ENCODE measurements at regions not wholly inside any gene's neighbourhood (a gene's known extent, or its start where the extent isn't known, plus 50 kb on each side); places are given as distances from the start of the nearest gene placed in this dataset.

GRCh38 chr4:75251547-75251946 is 262.7 kb downstream of the RCHY1 start:
- Histone ChIP-seq H3K27ac (no peak overlapping the region), H3K4me3 (no peak overlapping the region), H3F3A (ENCODE audit: low read depth) (no peaks in the 10 kb centered on the region), H3K27me3 (no peaks in the 10 kb centered on the region), H3K4me2 (no peak overlapping the region), H3K9me3 (ENCODE audit: low read depth) (no peaks in the 10 kb centered on the region), H2AFZ (replicated peaks) (no peak overlapping the region), H3K4me1 (no peaks in the 10 kb centered on the region), H3K36me3 (no peaks in the 10 kb centered on the region), H3K79me2 (ENCODE audit: low read depth) (no peaks in the 10 kb centered on the region), H4K20me1 (ENCODE audit: low read depth) (no peaks in the 10 kb centered on the region), H3K9ac (no peak overlapping the region)
- TF ChIP-seq EZH2 (IDR thresholded peaks at IDR 0.05) = no peak
- TF ChIP-seq, protein P1, sequence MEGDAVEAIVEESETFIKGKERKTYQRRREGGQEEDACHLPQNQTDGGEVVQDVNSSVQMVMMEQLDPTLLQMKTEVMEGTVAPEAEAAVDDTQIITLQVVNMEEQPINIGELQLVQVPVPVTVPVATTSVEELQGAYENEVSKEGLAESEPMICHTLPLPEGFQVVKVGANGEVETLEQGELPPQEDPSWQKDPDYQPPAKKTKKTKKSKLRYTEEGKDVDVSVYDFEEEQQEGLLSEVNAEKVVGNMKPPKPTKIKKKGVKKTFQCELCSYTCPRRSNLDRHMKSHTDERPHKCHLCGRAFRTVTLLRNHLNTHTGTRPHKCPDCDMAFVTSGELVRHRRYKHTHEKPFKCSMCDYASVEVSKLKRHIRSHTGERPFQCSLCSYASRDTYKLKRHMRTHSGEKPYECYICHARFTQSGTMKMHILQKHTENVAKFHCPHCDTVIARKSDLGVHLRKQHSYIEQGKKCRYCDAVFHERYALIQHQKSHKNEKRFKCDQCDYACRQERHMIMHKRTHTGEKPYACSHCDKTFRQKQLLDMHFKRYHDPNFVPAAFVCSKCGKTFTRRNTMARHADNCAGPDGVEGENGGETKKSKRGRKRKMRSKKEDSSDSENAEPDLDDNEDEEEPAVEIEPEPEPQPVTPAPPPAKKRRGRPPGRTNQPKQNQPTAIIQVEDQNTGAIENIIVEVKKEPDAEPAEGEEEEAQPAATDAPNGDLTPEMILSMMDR (IDR thresholded peaks at IDR 0.05) = no peak
- TF ChIP-seq EZH2phosphoT487 (IDR thresholded peaks at IDR 0.05) = no peak
- Mint-ChIP-seq H3K9me3 (peaks cover 6% of the 10 kb centered on the region), H3K27me3 (ENCODE audit: insufficient read depth, low read depth) (peaks cover 10% of the 10 kb centered on the region), H3K4me3 (no peak overlapping the region), H3K36me3 (no peaks in the 10 kb centered on the region), H3K4me1 (peaks cover 58% of the 10 kb centered on the region), H3K27ac (no peak overlapping the region)
- no peak for DNase-seq (ENCODE audit: low spot score)

DNA sequence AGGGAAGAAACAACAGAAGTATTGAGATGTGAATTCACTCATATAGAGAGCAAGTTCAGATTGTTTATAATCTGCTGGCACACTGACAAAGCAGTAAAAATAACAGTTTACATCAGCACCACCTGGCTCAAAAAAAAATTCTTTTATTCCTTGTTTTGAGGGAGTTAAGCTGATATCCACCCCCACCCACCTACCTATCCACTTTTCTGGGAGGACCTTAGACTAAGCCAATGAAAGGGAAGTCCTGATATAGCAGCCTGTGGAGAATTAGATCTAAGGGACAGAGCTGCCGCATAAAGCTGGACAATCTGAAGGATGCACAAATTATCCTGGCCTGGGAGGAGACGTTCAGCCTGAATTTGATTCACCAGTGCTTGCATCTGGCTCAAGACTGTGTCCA is 264.5 kb downstream of the RCHY1 start:
- H3K36me3 ChIP-seq = no peaks in the 10 kb centered on the region
- peaks cover 10% of the 10 kb centered on the region for H3K9me3 Mint-ChIP-seq
- no peak overlapping the region for H3K4me3 ChIP-seq
- H3K4me1 ChIP-seq = no peaks in the 10 kb centered on the region
- no peaks in the 10 kb centered on the region for H3K27me3 ChIP-seq
- no peaks in the 10 kb centered on the region for H4K20me1 ChIP-seq (ENCODE audit: low read depth)
- no peak for DNase-seq (ENCODE audit: low spot score)
- no peaks in the 10 kb centered on the region for H3K9me3 ChIP-seq (ENCODE audit: low read depth)
- H3K27ac Mint-ChIP-seq = no peak overlapping the region
- TF ChIP-seq, protein P1 (IDR thresholded peaks at IDR 0.05) = no peak
- H2AFZ ChIP-seq (replicated peaks) = no peak overlapping the region
- H3K4me3 Mint-ChIP-seq = no peak overlapping the region
- no peaks in the 10 kb centered on the region for H3F3A ChIP-seq (ENCODE audit: low read depth)
- peaks cover 10% of the 10 kb centered on the region for H3K27me3 Mint-ChIP-seq (ENCODE audit: insufficient read depth, low read depth)
- peaks cover 43% of the 10 kb centered on the region for H3K4me1 Mint-ChIP-seq
- H3K4me2 ChIP-seq = no peak overlapping the region
- no peak overlapping the region for H3K27ac ChIP-seq
- H3K9ac ChIP-seq = no peak overlapping the region
- no peaks in the 10 kb centered on the region for H3K36me3 Mint-ChIP-seq
- H3K79me2 ChIP-seq (ENCODE audit: low read depth) = no peaks in the 10 kb centered on the region

DNA sequence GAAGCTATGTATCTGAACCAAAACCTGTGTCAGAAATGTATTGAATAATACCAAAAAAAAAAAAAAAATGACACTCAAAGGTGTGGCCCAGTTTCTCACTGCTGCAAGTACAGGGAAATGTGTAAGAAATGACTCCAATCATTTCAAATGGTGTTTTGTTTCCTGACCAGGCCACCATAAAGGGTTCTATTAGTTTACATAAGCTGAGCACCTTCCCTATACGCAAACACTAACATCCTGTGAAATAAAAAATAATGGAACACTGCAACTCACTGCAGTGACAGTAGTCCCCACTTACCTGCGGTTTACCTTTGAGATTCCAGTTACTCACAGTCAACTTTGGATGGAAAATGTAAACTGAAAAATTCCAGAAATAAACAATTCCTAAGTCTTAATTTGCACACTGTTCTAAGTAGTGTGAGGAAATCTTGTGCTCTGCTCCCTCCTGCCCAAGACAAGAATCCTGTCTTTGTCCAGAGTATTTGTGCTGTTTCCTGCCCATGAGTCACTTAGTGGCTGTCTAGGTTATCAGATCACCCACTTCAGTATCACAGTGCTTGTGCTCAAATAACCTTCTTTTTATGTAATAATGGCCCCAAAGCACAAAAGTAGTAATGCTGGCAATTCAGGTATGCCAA is 265.3 kb downstream of the RCHY1 start:
- Histone ChIP-seq H4K20me1 (ENCODE audit: low read depth) (no peaks in the 10 kb centered on the region), H3K79me2 (ENCODE audit: low read depth) (no peaks in the 10 kb centered on the region), H3K4me3 (no peak overlapping the region), H3K27me3 (no peaks in the 10 kb centered on the region), H3K27ac (no peak overlapping the region), H3K4me1 (no peaks in the 10 kb centered on the region), H3K9me3 (ENCODE audit: low read depth) (no peaks in the 10 kb centered on the region), H3F3A (ENCODE audit: low read depth) (no peaks in the 10 kb centered on the region), H3K9ac (no peak overlapping the region), H3K4me2 (no peak overlapping the region), H3K36me3 (no peaks in the 10 kb centered on the region), H2AFZ (replicated peaks) (no peak overlapping the region)
- peaks cover 35% of the 10 kb centered on the region for H3K4me1 Mint-ChIP-seq
- peaks cover 9% of the 10 kb centered on the region for H3K9me3 Mint-ChIP-seq
- no peak for DNase-seq (ENCODE audit: low spot score)
- H3K27ac Mint-ChIP-seq = no peak overlapping the region
- TF ChIP-seq EZH2 (IDR thresholded peaks at IDR 0.05) (no peak), EZH2phosphoT487 (IDR thresholded peaks at IDR 0.05) (no peak)
- TF ChIP-seq, protein P1 (IDR thresholded peaks at IDR 0.05) = no peak
- H3K4me3 Mint-ChIP-seq = no peak overlapping the region
- no peaks in the 10 kb centered on the region for H3K36me3 Mint-ChIP-seq
- H3K27me3 Mint-ChIP-seq (ENCODE audit: insufficient read depth, low read depth) = peaks cover 7% of the 10 kb centered on the region
